H9 (cell line): ENCODE measurements at regions not wholly inside any gene's neighbourhood (a gene's known extent, or its start where the extent isn't known, plus 50 kb on each side); places are given as distances from the start of the nearest gene placed in this dataset.

Experiments
- DNase-seq: peaks from one replicate; pipeline ENCODE4 v3.0.0-alpha.2; 2017
- H2AFZ ChIP-seq: one replicate; pipeline ENCODE4 v1.6.1; 2013; ENCODE audit warnings: mild to moderate bottlenecking, low read length, control low read depth, moderate library complexity
- H2AK5ac ChIP-seq: 2 replicates; pipeline ENCODE4 v1.6.1; 2013; ENCODE audit warnings: low read length, control low read depth, mixed read lengths; ENCODE audit not compliant: insufficient read length
- H2BK120ac ChIP-seq: one replicate; pipeline ENCODE4 v1.6.1; 2013; ENCODE audit warnings: low read depth, mild to moderate bottlenecking, low read length, control low read depth, inconsistent platforms; ENCODE audit not compliant: poor library complexity, severe bottlenecking
- H2BK12ac ChIP-seq: 2 replicates; pipeline ENCODE4 v1.6.1; 2013; ENCODE audit warnings: low read length, control low read depth, mixed read lengths, low read depth; ENCODE audit not compliant: insufficient read length
- H2BK15ac ChIP-seq: 2 replicates; pipeline ENCODE4 v1.6.1; 2013; ENCODE audit warnings: low read depth, low read length, control low read depth
- H2BK20ac ChIP-seq: one replicate; pipeline ENCODE4 v1.6.1; 2013; ENCODE audit warnings: low read depth, mild to moderate bottlenecking, low read length, control low read depth, inconsistent platforms; ENCODE audit not compliant: poor library complexity, severe bottlenecking
- H2BK5ac ChIP-seq: 2 replicates; pipeline ENCODE4 v1.6.1; 2013; ENCODE audit warnings: low read length, control low read depth, mixed read lengths; ENCODE audit not compliant: insufficient read length
- H3K14ac ChIP-seq: 2 replicates; pipeline ENCODE4 v1.6.1; 2013; ENCODE audit warnings: low read length, control low read depth; ENCODE audit not compliant: insufficient read depth
- H3K18ac ChIP-seq: 2 replicates; pipeline ENCODE4 v1.6.1; 2013; ENCODE audit warnings: low read depth, mild to moderate bottlenecking, mixed read lengths, low read length, control low read depth; ENCODE audit not compliant: insufficient read length
- H3K23ac ChIP-seq: 2 replicates; pipeline ENCODE4 v1.6.1; 2013; ENCODE audit warnings: low read length, control low read depth, mixed read lengths, low read depth; ENCODE audit not compliant: insufficient read length
- H3K23me2 ChIP-seq: 2 replicates; pipeline ENCODE4 v1.6.1; 2013; ENCODE audit warnings: low read depth, mild to moderate bottlenecking, mixed read lengths, low read length, control low read depth; ENCODE audit not compliant: insufficient read length, poor library complexity, severe bottlenecking
- H3K27ac ChIP-seq: 2 replicates; pipeline ENCODE4 v1.5.1; 2013; ENCODE audit warnings: low read length, control low read depth, mixed read lengths, low read depth; ENCODE audit not compliant: insufficient read length
- H3K27me3 ChIP-seq: 2 replicates; pipeline ENCODE4 v1.6.1; 2013; ENCODE audit warnings: low read length, control low read depth, inconsistent platforms; ENCODE audit not compliant: insufficient read depth
- H3K4ac ChIP-seq: 2 replicates; pipeline ENCODE4 v1.6.1; 2013; ENCODE audit warnings: low read depth, mild to moderate bottlenecking, control low read depth, inconsistent platforms, low read length, moderate library complexity
- H3K4me1 ChIP-seq: 2 replicates; pipeline ENCODE4 v1.6.1; 2013; ENCODE audit warnings: low read length, control low read depth, inconsistent platforms; ENCODE audit not compliant: insufficient read depth
- H3K4me2 ChIP-seq: 2 replicates; pipeline ENCODE4 v1.6.1; 2013; ENCODE audit warnings: low read length, control low read depth, mixed read lengths; ENCODE audit not compliant: insufficient read length, insufficient read depth
- H3K56ac ChIP-seq: 2 replicates; pipeline ENCODE4 v1.6.1; 2013; ENCODE audit warnings: low read depth, mild to moderate bottlenecking, mixed read lengths, low read length, control low read depth; ENCODE audit not compliant: insufficient read length
- H3K79me1 ChIP-seq: 2 replicates; pipeline ENCODE4 v1.6.1; 2013; ENCODE audit warnings: low read depth, mild to moderate bottlenecking, moderate library complexity, low read length, control low read depth, inconsistent platforms; ENCODE audit not compliant: insufficient read depth, poor library complexity, severe bottlenecking
- H3K79me2 ChIP-seq: 2 replicates; pipeline ENCODE4 v1.6.1; 2013; ENCODE audit warnings: low read length, control low read depth, inconsistent platforms; ENCODE audit not compliant: insufficient read depth
- H3K9ac ChIP-seq: 2 replicates; pipeline ENCODE4 v1.6.1; 2013; ENCODE audit warnings: low read length, control low read depth, mixed read lengths; ENCODE audit not compliant: insufficient read length; ENCODE audit errors: extremely low read depth
- H3K9me3 ChIP-seq: one replicate; pipeline ENCODE4 v1.6.1; 2013; ENCODE audit warnings: low read depth, low read length, inconsistent platforms; ENCODE audit not compliant: control insufficient read depth
- H3T11ph ChIP-seq: one replicate; pipeline ENCODE4 v1.6.1; 2013; ENCODE audit warnings: mild to moderate bottlenecking, low read length, control low read depth, inconsistent platforms
- H4K20me1 ChIP-seq: one replicate; pipeline ENCODE4 v1.6.1; 2013; ENCODE audit not compliant: control insufficient read depth, insufficient read length, insufficient read depth
- H4K5ac ChIP-seq: 2 replicates; pipeline ENCODE4 v1.6.1; 2013; ENCODE audit warnings: low read depth, mild to moderate bottlenecking, mixed read lengths, low read length, control low read depth; ENCODE audit not compliant: insufficient read length
- H4K8ac ChIP-seq: replicated peaks from 2 replicates; pipeline ENCODE4 v1.6.1; 2013; ENCODE audit warnings: low read length, control low read depth, mixed read lengths, low read depth; ENCODE audit not compliant: insufficient read length
- H4K91ac ChIP-seq: 2 replicates; pipeline ENCODE4 v1.6.1; 2013; ENCODE audit warnings: low read depth, mild to moderate bottlenecking, moderate library complexity, mixed read lengths, low read length, control low read depth; ENCODE audit not compliant: insufficient read length
- H3K27ac Mint-ChIP-seq, 3 experiments: 2 replicates in 2 of 3; 3 replicates in 1 of 3; pipeline ENCODE4 v1.8.0; 2020 to 2021; ENCODE audit warnings: mixed read lengths in 3 of 3, mild to moderate bottlenecking in 1 of 3, moderate library complexity in 1 of 3
- H3K27me3 Mint-ChIP-seq: 2 replicates; pipeline ENCODE4 v1.8.0; 2021; ENCODE audit warnings: low read depth, mild to moderate bottlenecking, moderate library complexity, mixed read lengths
- H3K36me3 Mint-ChIP-seq, 3 experiments: 2 replicates in 2 of 3; 3 replicates in 1 of 3; pipeline ENCODE4 v1.8.0; 2020 to 2021; ENCODE audit warnings: low read depth in 3 of 3, mixed read lengths in 3 of 3; ENCODE audit not compliant: insufficient read depth in 1 of 3
- H3K4me1 Mint-ChIP-seq, 2 experiments: 2 replicates each; pipeline ENCODE4 v1.8.0; 2020; ENCODE audit warnings: mixed read lengths in 2 of 2
- H3K4me3 Mint-ChIP-seq, 2 experiments: 2 replicates in 1 of 2; 3 replicates in 1 of 2; pipeline ENCODE4 v1.8.0; 2020 to 2021; ENCODE audit warnings: mild to moderate bottlenecking in 2 of 2, mixed read lengths in 2 of 2, moderate library complexity in 1 of 2
- H3K9me3 Mint-ChIP-seq, 2 experiments: 2 replicates in 1 of 2; 3 replicates in 1 of 2; pipeline ENCODE4 v1.8.0; 2020; ENCODE audit warnings: mild to moderate bottlenecking in 2 of 2, mixed read lengths in 2 of 2, moderate library complexity in 1 of 2
- WGBS: extraction: QIAGEN DNeasy Blood & Tissue Kit; methylation state at CpG from one replicate; pipeline ENCODE4 v1.1.7; 2013; ENCODE audit warnings: missing lambda C conversion rate, low lambda C conversion rate, mixed read lengths; ENCODE audit not compliant: insufficient read length; ENCODE audit errors: extremely low coverage; 5-methylcytosine and 5-hydroxymethylcytosine counted together
- TF ChIP-seq, protein P1 (sequence below): fragments of 200-600 bp; sonication (generic); conservative IDR thresholded peaks from 3 replicates; pipeline ENCODE4 v1.8.0; 2021; ENCODE audit warnings: antibody characterized with exemption, mild to moderate bottlenecking

DNA sequence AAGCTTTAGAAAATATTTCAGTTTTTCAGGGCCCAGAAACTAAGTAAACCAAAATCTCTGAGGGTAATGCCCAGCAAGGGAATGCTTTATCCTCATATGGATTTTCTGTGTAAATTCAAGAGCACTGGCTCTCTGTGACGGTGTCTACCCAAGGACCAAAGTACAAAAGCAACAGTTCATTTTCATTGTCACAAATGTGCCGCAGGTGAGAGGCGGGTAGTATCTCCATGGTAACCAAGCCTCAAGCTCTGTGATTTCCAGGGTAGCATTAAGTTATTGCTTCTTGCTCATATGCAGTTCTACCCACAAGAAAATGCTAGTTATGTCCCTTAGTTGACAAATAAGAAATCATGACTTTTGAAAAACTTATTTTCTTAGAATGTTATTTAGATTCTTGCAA lies 164.3 kb downstream of the MTRR start:
- TF ChIP-seq, protein P1, sequence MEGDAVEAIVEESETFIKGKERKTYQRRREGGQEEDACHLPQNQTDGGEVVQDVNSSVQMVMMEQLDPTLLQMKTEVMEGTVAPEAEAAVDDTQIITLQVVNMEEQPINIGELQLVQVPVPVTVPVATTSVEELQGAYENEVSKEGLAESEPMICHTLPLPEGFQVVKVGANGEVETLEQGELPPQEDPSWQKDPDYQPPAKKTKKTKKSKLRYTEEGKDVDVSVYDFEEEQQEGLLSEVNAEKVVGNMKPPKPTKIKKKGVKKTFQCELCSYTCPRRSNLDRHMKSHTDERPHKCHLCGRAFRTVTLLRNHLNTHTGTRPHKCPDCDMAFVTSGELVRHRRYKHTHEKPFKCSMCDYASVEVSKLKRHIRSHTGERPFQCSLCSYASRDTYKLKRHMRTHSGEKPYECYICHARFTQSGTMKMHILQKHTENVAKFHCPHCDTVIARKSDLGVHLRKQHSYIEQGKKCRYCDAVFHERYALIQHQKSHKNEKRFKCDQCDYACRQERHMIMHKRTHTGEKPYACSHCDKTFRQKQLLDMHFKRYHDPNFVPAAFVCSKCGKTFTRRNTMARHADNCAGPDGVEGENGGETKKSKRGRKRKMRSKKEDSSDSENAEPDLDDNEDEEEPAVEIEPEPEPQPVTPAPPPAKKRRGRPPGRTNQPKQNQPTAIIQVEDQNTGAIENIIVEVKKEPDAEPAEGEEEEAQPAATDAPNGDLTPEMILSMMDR = no peak
- no peaks in the 10 kb centered on the region for H3K23me2 ChIP-seq
- H2BK5ac ChIP-seq = no peak overlapping the region
- no peak overlapping the region for H3K4ac ChIP-seq
- H3K9ac ChIP-seq = no peak overlapping the region
- H3K9me3 ChIP-seq = no peaks in the 10 kb centered on the region
- H3K23ac ChIP-seq = no peak overlapping the region
- no peak overlapping the region for H3K27ac Mint-ChIP-seq
- no CpG with 5 or more reads among the region's 3 CpGs for WGBS
- H4K91ac ChIP-seq = no peak overlapping the region
- no peak overlapping the region for H3K4me2 ChIP-seq
- H3K9me3 Mint-ChIP-seq = peaks cover 8 to 11% of the 10 kb centered on the region in 2 experiments; a peak in 3 of 5 replicates
- peaks cover 2 to 11% (median 8%) of the 10 kb centered on the region in 3 experiments; a peak in 2 of 7 replicates for H3K36me3 Mint-ChIP-seq
- no peaks in the 10 kb centered on the region for H3K4me1 ChIP-seq
- DNase-seq = no peak
- H2BK12ac ChIP-seq = no peak overlapping the region
- H2AFZ ChIP-seq = no peak overlapping the region
- H3K56ac ChIP-seq = no peak overlapping the region
- no peak overlapping the region for H3K4me3 Mint-ChIP-seq
- H3K27ac ChIP-seq = no peak overlapping the region
- no peak overlapping the region for H4K8ac ChIP-seq
- no peak overlapping the region for H2AK5ac ChIP-seq
- H4K5ac ChIP-seq = no peak overlapping the region
- H2BK20ac ChIP-seq = no peak overlapping the region
- H3K27me3 Mint-ChIP-seq = no peaks in the 10 kb centered on the region
- no peaks in the 10 kb centered on the region for H3K79me2 ChIP-seq
- H2BK15ac ChIP-seq = no peak overlapping the region
- H3K14ac ChIP-seq = no peak overlapping the region
- H3K4me1 Mint-ChIP-seq = peaks cover 2 to 5% of the 10 kb centered on the region in 2 experiments; a peak in 2 of 4 replicates
- H3K18ac ChIP-seq = no peak overlapping the region
- H2BK120ac ChIP-seq = no peak overlapping the region
- H3K79me1 ChIP-seq = no peaks in the 10 kb centered on the region
- no peaks in the 10 kb centered on the region for H3K27me3 ChIP-seq
- no peaks in the 10 kb centered on the region for H4K20me1 ChIP-seq
- no peak overlapping the region for H3T11ph ChIP-seq
